GM10248 (cell line): ENCODE measurements at regions not wholly inside any gene's neighbourhood (a gene's known extent, or its start where the extent isn't known, plus 50 kb on each side); places are given as distances from the start of the nearest gene placed in this dataset.

Experiments
- CTCF ChIA-PET: fragments of 300-600 bp; sonication (Branson Sonifier 250); formaldehyde crosslinking; extraction: SDS; loops from one replicate; lab custom pipeline; 2021; ENCODE audit warnings: antibody characterized with exemption; lab: Yijun Ruan, JAX
- POLR2A ChIA-PET: fragments of 350-650 bp; sonication (Branson Sonifier 250); formaldehyde crosslinking; extraction: SDS; loops from one replicate; lab custom pipeline; 2020; ENCODE audit warnings: antibody characterized with exemption; lab: Yijun Ruan, JAX
- DNase-seq: peaks from one replicate; pipeline ENCODE4 v3.0.0; 2012; ENCODE audit errors: extremely low spot score
- CTCF ChIP-seq: IDR thresholded peaks from 2 replicates; pipeline ENCODE4 v1.5.1; 2012; ENCODE audit warnings: mild to moderate bottlenecking, low read depth; ENCODE audit errors: extremely low read depth, missing control alignments, control extremely low read depth

DNA sequence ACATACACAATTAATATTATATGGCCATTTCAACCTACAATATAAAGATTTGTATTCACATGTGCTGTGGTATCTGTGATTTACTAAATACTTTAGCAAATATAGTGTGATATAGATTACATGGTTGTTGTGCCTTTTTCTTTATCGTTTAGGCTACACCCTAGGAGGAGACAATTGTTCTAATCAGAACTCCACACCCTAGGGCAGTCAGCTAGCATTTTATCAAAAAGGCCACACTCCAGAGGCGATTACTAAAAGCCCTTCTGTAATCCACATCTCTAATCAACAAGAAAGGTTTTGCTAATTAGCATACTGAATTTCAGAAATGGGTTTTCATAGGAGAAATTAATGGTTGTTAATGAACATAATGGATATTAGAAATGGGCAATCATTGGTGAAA is 319.5 kb upstream of the NOCT start:
- ChIA-PET CTCF (interaction anchor here (7.8 kb wide), 1 partner anchor 16 kb away, joined by 50 read pairs; no protein-coding TSS in a partner anchor), POLR2A (no interaction called here)
- DNase-seq: no peak
- TF ChIP-seq CTCF: no peak

GRCh38 chr4:138693526-138693925 is 322.1 kb upstream of the NOCT start:
- no peak for TF ChIP-seq CTCF
- ChIA-PET POLR2A (no interaction called here), CTCF (interaction anchor here (7.8 kb wide), 1 partner anchor 14 kb away, joined by 50 read pairs; no protein-coding TSS in a partner anchor)
- DNase-seq: no peak

DNA sequence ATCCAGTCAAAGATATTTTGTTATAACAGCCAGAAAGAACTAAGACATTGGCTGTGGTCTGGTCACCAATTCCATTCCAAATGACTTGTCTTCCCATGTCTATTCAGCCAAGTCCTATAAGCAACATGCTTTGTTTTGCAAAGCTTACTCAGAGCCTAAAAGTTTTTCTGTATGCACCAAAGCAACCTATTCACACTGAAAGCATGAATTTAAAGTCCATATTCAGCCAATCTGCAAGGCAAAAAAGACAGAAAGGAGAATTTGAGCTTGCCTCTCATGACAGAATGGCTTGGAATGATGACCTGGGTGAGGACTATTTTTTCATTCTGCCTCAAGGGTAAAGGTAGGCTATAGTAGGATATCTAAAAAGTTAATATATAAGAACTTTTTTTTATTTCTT is 323.2 kb upstream of the NOCT start:
- ChIA-PET POLR2A (no interaction called here), CTCF (interaction anchor here (7.8 kb wide), 1 partner anchor 13 kb away, joined by 50 read pairs; no protein-coding TSS in a partner anchor)
- TF ChIP-seq CTCF: no peak
- DNase-seq: no peak

DNA sequence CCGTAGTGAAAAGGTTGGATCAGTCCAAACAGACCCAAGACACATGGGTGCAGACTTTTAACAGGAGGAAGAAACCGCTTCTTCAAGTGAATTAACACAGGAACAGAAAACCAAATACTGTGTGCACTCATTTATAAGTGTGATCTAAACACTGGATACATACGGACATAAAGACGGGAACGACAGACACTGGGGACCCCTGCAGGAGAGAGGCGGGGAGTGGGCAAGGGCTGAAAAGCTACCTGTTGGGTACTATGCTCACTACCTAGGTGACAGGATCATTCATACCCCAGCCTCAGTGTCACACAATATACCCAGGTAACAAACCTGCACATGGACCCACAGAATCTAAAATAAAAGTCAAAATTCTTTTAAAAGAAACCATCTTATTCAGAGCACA is 326.0 kb upstream of the NOCT start:
- ChIA-PET POLR2A (no interaction called here), CTCF (interaction anchor here (0.8 to 7.8 kb wide), 4 partner anchors 9 to 12 kb away, joined by 3 to 50 read pairs (median 5); no protein-coding TSS in a partner anchor)
- TF ChIP-seq CTCF: no peak
- no peak for DNase-seq

- no peak for DNase-seq
- CTCF ChIA-PET: interaction anchor here (0.8 to 1.6 kb wide), 3 partner anchors 9 to 11 kb away, joined by 3 to 7 read pairs (median 3); no protein-coding TSS in a partner anchor
- POLR2A ChIA-PET: no interaction called here
- no peak for TF ChIP-seq CTCF
Measured at GRCh38 chr4:138689187-138689586, 326.4 kb upstream of the NOCT start.

GRCh38 chr4:138688408-138689085 is 327.0 kb upstream of the NOCT start:
- no peak for DNase-seq
- ChIA-PET POLR2A (no interaction called here), CTCF (interaction anchor here (0.8 to 1.6 kb wide), 4 partner anchors 8 to 359 kb away, joined by 3 to 7 read pairs (median 3); no protein-coding TSS in a partner anchor)
- no peak for TF ChIP-seq CTCF
